Keratinocyte (primary cell): ENCODE measurements at regions not wholly inside any gene's neighbourhood (a gene's known extent, or its start where the extent isn't known, plus 50 kb on each side); places are given as distances from the start of the nearest gene placed in this dataset.

ENCODE experiments used
- DNase-seq: peaks from one replicate; pipeline ENCODE4 v3.0.0-alpha.2; 2011; ENCODE audit warnings: low read depth, missing footprints, low spot score
- FAIRE-seq: peaks from 2 replicates; lab custom pipeline; 2011; peaks lifted over from hg19 to GRCh38; lab: Jason Lieb, UNC
- H2AFZ ChIP-seq: 2 replicates; pipeline ENCODE4 v1.6.0; 2012; ENCODE audit warnings: low read length, control low read depth, inconsistent platforms; ENCODE audit not compliant: control insufficient read depth
- H3K27ac ChIP-seq: 2 replicates; pipeline ENCODE4 v1.5.1; 2011; ENCODE audit warnings: low read length; ENCODE audit not compliant: control insufficient read depth, insufficient read depth
- H3K27me3 ChIP-seq: 3 replicates; pipeline ENCODE4 v1.6.0; 2011; ENCODE audit warnings: low read length; ENCODE audit not compliant: control insufficient read depth, insufficient read depth; ENCODE audit errors: extremely low read depth
- H3K36me3 ChIP-seq, 2 experiments: 2 replicates in 1 of 2; 3 replicates in 1 of 2; pipeline ENCODE4 v1.5.1; 2011; ENCODE audit warnings: low read length in 2 of 2, mild to moderate bottlenecking in 1 of 2; ENCODE audit not compliant: control insufficient read depth in 2 of 2, insufficient read depth in 2 of 2; ENCODE audit errors: extremely low read depth in 1 of 2
- H3K4me1 ChIP-seq: 3 replicates; pipeline ENCODE4 v1.5.1; 2011; ENCODE audit warnings: low read length; ENCODE audit not compliant: control insufficient read depth, insufficient read depth; ENCODE audit errors: extremely low read depth
- H3K4me2 ChIP-seq: 3 replicates; pipeline ENCODE4 v1.6.0; 2011; ENCODE audit warnings: low read depth, low read length; ENCODE audit not compliant: control insufficient read depth, insufficient read depth; ENCODE audit errors: extremely low read depth
- H3K4me3 ChIP-seq, 3 experiments: fragments of 200-600 bp in 1 of 3; sonication (generic) in 1 of 3; 2 replicates in 2 of 3; 3 replicates in 1 of 3; pipeline ENCODE4 v1.5.1; 2011 to 2016; ENCODE audit warnings: low read length in 3 of 3, mild to moderate bottlenecking in 3 of 3, control low read depth in 2 of 3, inconsistent platforms in 1 of 3, low read depth in 1 of 3, mixed read lengths in 1 of 3, mixed run types in 1 of 3, moderate library complexity in 1 of 3; ENCODE audit not compliant: control insufficient read depth in 2 of 3, insufficient read depth in 2 of 3; ENCODE audit errors: extremely low read depth in 1 of 3
- H3K79me2 ChIP-seq: 2 replicates; pipeline ENCODE4 v1.6.0; 2012; ENCODE audit warnings: low read length; ENCODE audit not compliant: control insufficient read depth, insufficient read depth
- H3K9ac ChIP-seq: 3 replicates; pipeline ENCODE4 v1.6.0; 2011; ENCODE audit warnings: low read length; ENCODE audit not compliant: control insufficient read depth, insufficient read depth; ENCODE audit errors: extremely low read depth
- H3K9me1 ChIP-seq: 3 replicates; pipeline ENCODE4 v1.6.0; 2011; ENCODE audit warnings: low read length; ENCODE audit not compliant: control insufficient read depth, insufficient read depth; ENCODE audit errors: extremely low read depth
- H3K9me3 ChIP-seq: 2 replicates; pipeline ENCODE4 v1.5.1; 2012; ENCODE audit warnings: low read depth, low read length; ENCODE audit not compliant: control insufficient read depth
- H4K20me1 ChIP-seq: 3 replicates; pipeline ENCODE4 v1.6.0; 2011; ENCODE audit warnings: low read length; ENCODE audit not compliant: control insufficient read depth, insufficient read depth; ENCODE audit errors: extremely low read depth
- CTCF ChIP-seq, 3 experiments: IDR thresholded peaks in 1 of 3; conservative IDR thresholded peaks in 1 of 3; optimal IDR thresholded peaks in 1 of 3; 2 replicates in 2 of 3; 3 replicates in 1 of 3; pipeline versions ENCODE3 to v1.5.1; 2011; ENCODE audit warnings: low read length in 3 of 3, mild to moderate bottlenecking in 3 of 3, moderate library complexity in 2 of 3, control low read depth in 1 of 3, inconsistent platforms in 1 of 3; ENCODE audit not compliant: insufficient read depth in 2 of 3; ENCODE audit errors: extremely low read depth in 1 of 3
- EZH2 ChIP-seq: IDR thresholded peaks from one replicate; pipeline ENCODE4 v1.6.1; 2012; ENCODE audit warnings: inconsistent platforms, mild to moderate bottlenecking, low read length, moderate library complexity
- dilution Hi-C: fragments of 300-500 bp; cut with MboI; formaldehyde crosslinking; loops from one replicate; pipeline ENCODE4 v1.7.0; 2020; ENCODE audit warnings: low sequenced_read_pairs; ENCODE audit not compliant: extremely low pct_ligation_motif_present

- Histone ChIP-seq H3K9me1 (no peaks in the 10 kb centered on the region), H3K4me1 (no peaks in the 10 kb centered on the region), H3K79me2 (no peaks in the 10 kb centered on the region), H2AFZ (no peak overlapping the region), H3K4me2 (no peak overlapping the region), H3K4me3 (no peak overlapping the region), H3K9ac (no peak overlapping the region), H3K27ac (no peak overlapping the region), H3K9me3 (no peaks in the 10 kb centered on the region), H3K36me3 (no peaks in the 10 kb centered on the region), H4K20me1 (no peaks in the 10 kb centered on the region), H3K27me3 (no peaks in the 10 kb centered on the region)
- TF ChIP-seq CTCF (optimal IDR thresholded peaks at IDR 0.05 in 1 of 3, IDR thresholded peaks at IDR 0.05 in 1 of 3, conservative IDR thresholded peaks at IDR 0.05 in 1 of 3; ENCODE audit: extremely low read depth in 1 of 3, insufficient read depth in 2 of 3, low read length in 3 of 3) (no peak), EZH2 (no peak)
- FAIRE-seq (no peak), DNase-seq (no peak)
- dilution Hi-C loops = no loop called here
Measured at GRCh38 chr20:52736507-52736906, 235.7 kb upstream of the TSHZ2 start.

GRCh38 chr20:52731093-52731492, 241.1 kb upstream of the TSHZ2 start:
- Histone ChIP-seq H3K4me1 (no peaks in the 10 kb centered on the region), H3K79me2 (no peaks in the 10 kb centered on the region), H3K4me3 (no peak overlapping the region), H3K27me3 (no peaks in the 10 kb centered on the region), H3K27ac (no peak overlapping the region), H4K20me1 (no peaks in the 10 kb centered on the region), H3K9ac (no peak overlapping the region), H3K9me3 (no peaks in the 10 kb centered on the region), H3K9me1 (no peaks in the 10 kb centered on the region), H3K4me2 (no peak overlapping the region), H3K36me3 (no peaks in the 10 kb centered on the region), H2AFZ (no peak overlapping the region)
- TF ChIP-seq CTCF (optimal IDR thresholded peaks at IDR 0.05 in 1 of 3, IDR thresholded peaks at IDR 0.05 in 1 of 3, conservative IDR thresholded peaks at IDR 0.05 in 1 of 3; ENCODE audit: extremely low read depth in 1 of 3, insufficient read depth in 2 of 3, low read length in 3 of 3) = no peak
- TF ChIP-seq EZH2 = no peak
- dilution Hi-C loops = no loop called here
- FAIRE-seq (no peak), DNase-seq (no peak)
